ENCODE measurements at regions not wholly inside any gene's neighbourhood (a gene's known extent, or its start where the extent isn't known, plus 50 kb on each side); places are given as distances from the start of the nearest gene placed in this dataset.

DNA sequence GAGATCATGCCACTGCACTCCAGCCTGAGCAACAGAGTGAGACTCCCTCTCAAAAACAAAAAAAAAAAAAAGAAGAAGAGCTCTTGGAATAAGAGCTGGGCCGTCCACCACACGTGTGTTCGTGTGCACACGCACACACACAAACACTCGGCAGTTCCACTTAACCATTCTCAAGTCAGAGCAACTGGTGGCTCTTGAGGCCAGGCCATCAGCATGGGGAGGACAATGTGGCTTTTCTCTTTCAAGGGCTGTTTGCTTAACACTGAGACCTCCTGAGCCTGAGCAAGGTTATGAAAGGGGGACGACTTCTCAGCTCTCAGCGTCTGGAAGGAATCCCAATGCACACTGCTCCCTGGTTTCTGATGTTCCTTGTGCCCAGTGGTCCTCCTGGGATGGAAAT lies 444.9 kb downstream of the SOX9 start:
- TF ChIP-seq, protein P1, sequence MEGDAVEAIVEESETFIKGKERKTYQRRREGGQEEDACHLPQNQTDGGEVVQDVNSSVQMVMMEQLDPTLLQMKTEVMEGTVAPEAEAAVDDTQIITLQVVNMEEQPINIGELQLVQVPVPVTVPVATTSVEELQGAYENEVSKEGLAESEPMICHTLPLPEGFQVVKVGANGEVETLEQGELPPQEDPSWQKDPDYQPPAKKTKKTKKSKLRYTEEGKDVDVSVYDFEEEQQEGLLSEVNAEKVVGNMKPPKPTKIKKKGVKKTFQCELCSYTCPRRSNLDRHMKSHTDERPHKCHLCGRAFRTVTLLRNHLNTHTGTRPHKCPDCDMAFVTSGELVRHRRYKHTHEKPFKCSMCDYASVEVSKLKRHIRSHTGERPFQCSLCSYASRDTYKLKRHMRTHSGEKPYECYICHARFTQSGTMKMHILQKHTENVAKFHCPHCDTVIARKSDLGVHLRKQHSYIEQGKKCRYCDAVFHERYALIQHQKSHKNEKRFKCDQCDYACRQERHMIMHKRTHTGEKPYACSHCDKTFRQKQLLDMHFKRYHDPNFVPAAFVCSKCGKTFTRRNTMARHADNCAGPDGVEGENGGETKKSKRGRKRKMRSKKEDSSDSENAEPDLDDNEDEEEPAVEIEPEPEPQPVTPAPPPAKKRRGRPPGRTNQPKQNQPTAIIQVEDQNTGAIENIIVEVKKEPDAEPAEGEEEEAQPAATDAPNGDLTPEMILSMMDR (IDR thresholded peaks at IDR 0.05), result no peak
- no peak for TF ChIP-seq ELF4 (CRISPR knock-in tag; IDR thresholded peaks at IDR 0.05; ENCODE audit: low read depth)

All from WTC11 (cell line).